Smooth muscle cell (in vitro differentiated cells): ENCODE measurements at regions not wholly inside any gene's neighbourhood (a gene's known extent, or its start where the extent isn't known, plus 50 kb on each side); places are given as distances from the start of the nearest gene placed in this dataset.

Experiments
- DNase-seq: peaks from one replicate; lab custom pipeline; 2025; ENCODE audit not compliant: unreplicated experiment; lab: John Stamatoyannopoulos, UW
- H2AFZ ChIP-seq: fragments of 200-600 bp; sonication (generic); 2 replicates; pipeline ENCODE4 v1.6.0; 2016; ENCODE audit warnings: antibody characterized with exemption, low read depth, mild to moderate bottlenecking
- H3F3A ChIP-seq: fragments of 200-600 bp; sonication (generic); 2 replicates; pipeline ENCODE4 v1.6.0; 2017; ENCODE audit warnings: antibody characterized with exemption, low read depth
- H3K27ac ChIP-seq: fragments of 200-600 bp; sonication (generic); 2 replicates; pipeline ENCODE4 v1.5.1; 2016; ENCODE audit warnings: low read depth, mild to moderate bottlenecking
- H3K27me3 ChIP-seq: fragments of 200-600 bp; sonication (generic); 2 replicates; pipeline ENCODE4 v1.6.1; 2016; ENCODE audit warnings: low read depth, mild to moderate bottlenecking
- H3K36me3 ChIP-seq: fragments of 200-600 bp; sonication (generic); 2 replicates; pipeline ENCODE4 v1.5.1; 2016; ENCODE audit warnings: low read depth
- H3K4me1 ChIP-seq: fragments of 200-600 bp; sonication (generic); 2 replicates; pipeline ENCODE4 v1.5.1; 2016; ENCODE audit warnings: low read depth
- H3K4me2 ChIP-seq: fragments of 200-600 bp; sonication (generic); 2 replicates; pipeline ENCODE4 v1.6.0; 2016; ENCODE audit warnings: mild to moderate bottlenecking
- H3K4me3 ChIP-seq: fragments of 200-600 bp; sonication (generic); 2 replicates; pipeline ENCODE4 v1.5.1; 2016; ENCODE audit warnings: mild to moderate bottlenecking
- H3K79me2 ChIP-seq: fragments of 200-600 bp; sonication (generic); 2 replicates; pipeline ENCODE4 v1.6.0; 2016; ENCODE audit warnings: low read depth, mild to moderate bottlenecking
- H3K9ac ChIP-seq: fragments of 200-600 bp; sonication (generic); 2 replicates; pipeline ENCODE4 v1.6.0; 2016; ENCODE audit warnings: low read depth
- H3K9me3 ChIP-seq: fragments of 200-600 bp; sonication (generic); replicated peaks from 2 replicates; pipeline ENCODE4 v1.5.1; 2016; ENCODE audit warnings: low read depth
- H4K20me1 ChIP-seq: fragments of 200-600 bp; sonication (generic); 2 replicates; pipeline ENCODE4 v1.6.0; 2016; ENCODE audit warnings: low read depth
- WGBS: methylation state at CpG from one replicate; pipeline ENCODE4 v1.1.7; 2016; ENCODE audit warnings: low lambda C conversion rate; 5-methylcytosine and 5-hydroxymethylcytosine counted together
- TF ChIP-seq, protein P1 (sequence below): fragments of 200-600 bp; sonication (generic); IDR thresholded peaks from 2 replicates; pipeline ENCODE4 v1.5.1; 2017; ENCODE audit warnings: borderline replicate concordance, mild to moderate bottlenecking, antibody characterized with exemption; ENCODE audit not compliant: insufficient read depth, poor library complexity, severe bottlenecking

DNA sequence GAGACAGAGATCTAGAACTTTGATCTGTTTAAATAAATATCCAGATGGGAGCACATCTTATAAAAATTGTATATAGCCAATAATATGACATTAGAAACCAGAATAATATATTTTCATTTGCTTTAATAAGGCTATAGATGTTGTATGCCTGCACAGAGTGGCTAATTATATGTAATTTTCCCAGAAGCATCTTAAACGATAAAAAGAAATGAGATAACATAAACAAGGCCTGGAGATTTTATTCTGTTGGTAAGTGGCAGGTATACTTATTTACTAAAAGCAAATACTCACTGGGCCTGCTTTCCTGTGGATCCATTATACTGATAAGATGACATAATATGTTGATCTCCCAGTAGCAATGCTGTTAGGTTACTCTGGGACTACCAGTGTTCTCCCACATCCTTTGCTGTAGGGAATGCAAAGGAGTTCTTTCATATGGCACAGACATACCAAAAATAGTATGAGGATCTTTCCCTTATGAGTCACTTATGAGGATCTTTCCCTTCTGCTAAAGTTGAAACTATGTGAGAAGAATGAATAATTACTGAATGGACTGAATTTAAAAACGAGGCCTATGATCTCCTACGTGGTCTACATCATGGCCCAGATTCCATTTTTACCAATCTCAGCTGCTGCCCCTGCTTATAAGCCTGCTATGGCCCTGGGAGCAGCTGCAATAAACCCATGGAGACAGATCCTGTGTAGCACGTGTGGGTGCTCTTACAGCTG lies 112.1 kb downstream of the NUDT12 start:
- H3K9me3 ChIP-seq = no peaks in the 10 kb centered on the region
- TF ChIP-seq, protein P1, sequence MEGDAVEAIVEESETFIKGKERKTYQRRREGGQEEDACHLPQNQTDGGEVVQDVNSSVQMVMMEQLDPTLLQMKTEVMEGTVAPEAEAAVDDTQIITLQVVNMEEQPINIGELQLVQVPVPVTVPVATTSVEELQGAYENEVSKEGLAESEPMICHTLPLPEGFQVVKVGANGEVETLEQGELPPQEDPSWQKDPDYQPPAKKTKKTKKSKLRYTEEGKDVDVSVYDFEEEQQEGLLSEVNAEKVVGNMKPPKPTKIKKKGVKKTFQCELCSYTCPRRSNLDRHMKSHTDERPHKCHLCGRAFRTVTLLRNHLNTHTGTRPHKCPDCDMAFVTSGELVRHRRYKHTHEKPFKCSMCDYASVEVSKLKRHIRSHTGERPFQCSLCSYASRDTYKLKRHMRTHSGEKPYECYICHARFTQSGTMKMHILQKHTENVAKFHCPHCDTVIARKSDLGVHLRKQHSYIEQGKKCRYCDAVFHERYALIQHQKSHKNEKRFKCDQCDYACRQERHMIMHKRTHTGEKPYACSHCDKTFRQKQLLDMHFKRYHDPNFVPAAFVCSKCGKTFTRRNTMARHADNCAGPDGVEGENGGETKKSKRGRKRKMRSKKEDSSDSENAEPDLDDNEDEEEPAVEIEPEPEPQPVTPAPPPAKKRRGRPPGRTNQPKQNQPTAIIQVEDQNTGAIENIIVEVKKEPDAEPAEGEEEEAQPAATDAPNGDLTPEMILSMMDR = no peak
- WGBS = 51% methylated on average over 4 of the region's 4 CpGs
- H3K79me2 ChIP-seq = no peaks in the 10 kb centered on the region
- H3F3A ChIP-seq = no peaks in the 10 kb centered on the region
- no peaks in the 10 kb centered on the region for H4K20me1 ChIP-seq
- H3K27me3 ChIP-seq = no peaks in the 10 kb centered on the region
- DNase-seq = no peak
- no peak overlapping the region for H3K9ac ChIP-seq
- no peaks in the 10 kb centered on the region for H3K36me3 ChIP-seq
- no peak overlapping the region for H2AFZ ChIP-seq
- H3K4me2 ChIP-seq = peak overlapping the region; percentile 69
- peaks cover 7% of the 10 kb centered on the region for H3K4me1 ChIP-seq
- H3K27ac ChIP-seq = peak overlapping the region; percentile 71
- no peak overlapping the region for H3K4me3 ChIP-seq

- H3K36me3 ChIP-seq = no peaks in the 10 kb centered on the region
- DNase-seq = no peak
- no peak overlapping the region for H2AFZ ChIP-seq
- H3K4me3 ChIP-seq = no peak overlapping the region
- 64% methylated on average over 3 of the region's 3 CpGs for WGBS
- peaks cover 16% of the 10 kb centered on the region for H3K4me1 ChIP-seq
- no peaks in the 10 kb centered on the region for H3K79me2 ChIP-seq
- TF ChIP-seq, protein P1 = no peak
- H3F3A ChIP-seq = no peaks in the 10 kb centered on the region
- no peak overlapping the region for H3K4me2 ChIP-seq
- H4K20me1 ChIP-seq = no peaks in the 10 kb centered on the region
- H3K9me3 ChIP-seq = no peaks in the 10 kb centered on the region
- H3K27ac ChIP-seq = no peak overlapping the region
- no peaks in the 10 kb centered on the region for H3K27me3 ChIP-seq
- no peak overlapping the region for H3K9ac ChIP-seq
These were observed 115.8 kb downstream of the NUDT12 start for GRCh38 chr5:103446813-103447212.

DNA sequence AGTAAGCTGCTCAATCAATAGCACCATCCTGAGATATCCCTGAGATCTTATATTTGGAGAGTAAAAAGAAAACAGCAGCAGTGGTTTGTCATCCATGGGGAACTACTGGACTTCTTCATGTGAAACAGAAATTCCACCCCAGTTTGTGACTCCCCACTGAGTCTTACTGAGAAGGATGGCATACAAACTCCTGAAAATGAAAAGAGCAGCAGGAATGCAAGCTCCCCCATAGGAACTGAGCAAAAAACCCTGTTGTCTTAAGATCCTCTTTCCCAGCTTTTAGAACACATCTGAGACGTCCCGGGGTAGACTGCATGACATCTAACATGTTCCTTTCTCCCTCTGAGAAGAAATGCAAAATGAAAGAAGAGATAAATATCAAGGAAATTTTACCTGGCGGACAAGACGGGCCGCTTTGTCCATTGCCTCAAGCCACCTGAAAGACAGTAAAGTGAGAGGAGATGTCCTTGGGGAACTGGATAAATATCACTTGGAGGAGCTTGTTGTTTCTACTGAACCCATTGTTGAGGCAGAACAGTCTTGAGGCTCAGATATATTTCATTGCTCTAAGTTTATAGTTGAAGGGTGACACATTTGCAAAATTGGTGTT lies 117.1 kb downstream of the NUDT12 start:
- Histone ChIP-seq H3K27me3 (no peaks in the 10 kb centered on the region), H3K27ac (no peak overlapping the region), H4K20me1 (no peaks in the 10 kb centered on the region), H3F3A (no peaks in the 10 kb centered on the region), H3K4me3 (no peak overlapping the region), H2AFZ (no peak overlapping the region), H3K4me2 (no peak overlapping the region), H3K9me3 (no peaks in the 10 kb centered on the region), H3K4me1 (peaks cover 15% of the 10 kb centered on the region), H3K9ac (no peak overlapping the region), H3K36me3 (no peaks in the 10 kb centered on the region), H3K79me2 (no peaks in the 10 kb centered on the region)
- no peak for DNase-seq
- WGBS = 59% methylated on average over 5 of the region's 5 CpGs
- TF ChIP-seq, protein P1 = no peak
